GM12878 (cell line): ENCODE measurements at regions not wholly inside any gene's neighbourhood (a gene's known extent, or its start where the extent isn't known, plus 50 kb on each side); places are given as distances from the start of the nearest gene placed in this dataset.

Experiments used
- CREB1 ChIP-seq: IDR thresholded peaks from 2 replicates; pipeline ENCODE4 v1.6.1; 2012; ENCODE audit warnings: low read depth, mild to moderate bottlenecking, inconsistent platforms
- EGR1 ChIP-seq, 2 experiments: IDR thresholded peaks; 1 replicate in 1 of 2; 2 replicates in 1 of 2; pipeline ENCODE4 v1.6.1; 2011 to 2012; ENCODE audit warnings: low read depth in 2 of 2, low read length in 2 of 2, borderline replicate concordance in 1 of 2, mild to moderate bottlenecking in 1 of 2, moderate library complexity in 1 of 2
- EZH2 ChIP-seq: IDR thresholded peaks from 2 replicates; pipeline ENCODE4 v1.6.1; 2012; ENCODE audit warnings: low read depth, mild to moderate bottlenecking, control low read depth, inconsistent platforms, low read length, borderline replicate concordance; ENCODE audit not compliant: control insufficient read depth
- KDM1A ChIP-seq: fragments of 200-600 bp; sonication (generic); IDR thresholded peaks from 2 replicates; pipeline ENCODE4 v1.6.1; 2016; ENCODE audit warnings: borderline replicate concordance
- SMAD1 ChIP-seq: fragments of 450-650 bp; IDR thresholded peaks from 2 replicates; pipeline ENCODE4 v1.6.1; 2018; ENCODE audit warnings: mild to moderate bottlenecking, low read depth; ENCODE audit not compliant: partially characterized antibody
- STAT3 ChIP-seq: IDR thresholded peaks from 2 replicates; pipeline ENCODE4 v1.6.1; 2011; ENCODE audit warnings: low read depth, low read length, improper control_type of control experiment
- TF ChIP-seq, protein P1 (sequence below): IDR thresholded peaks from 2 replicates; pipeline ENCODE4 v1.6.1; 2011; ENCODE audit warnings: borderline replicate concordance, low read depth, mild to moderate bottlenecking, moderate library complexity, low read length; ENCODE audit not compliant: insufficient read depth, poor library complexity, severe bottlenecking
- TF ChIP-seq, protein P2 (sequence below): fragments of 450-650 bp; IDR thresholded peaks from 2 replicates; pipeline ENCODE4 v1.6.1; 2018; ENCODE audit warnings: borderline replicate concordance, mild to moderate bottlenecking; ENCODE audit not compliant: partially characterized antibody
- TF ChIP-seq, protein P3 (sequence below): IDR thresholded peaks from 2 replicates; pipeline ENCODE4 v1.6.1; 2012; ENCODE audit warnings: low read depth, low read length, improper control_type of control experiment
- TF ChIP-seq, protein P4 (sequence below), 3 experiments: IDR thresholded peaks in 2 of 3; conservative IDR thresholded peaks in 1 of 3; 2 replicates each; pipeline ENCODE4 v1.5.1; 2011; ENCODE audit warnings: low read depth in 3 of 3, low read length in 3 of 3, mild to moderate bottlenecking in 3 of 3, control low read depth in 2 of 3, moderate library complexity in 2 of 3, inconsistent platforms in 1 of 3, mixed read lengths in 1 of 3; ENCODE audit not compliant: control insufficient read depth in 2 of 3, insufficient read depth in 1 of 3; ENCODE audit errors: extremely low read depth in 1 of 3

DNA sequence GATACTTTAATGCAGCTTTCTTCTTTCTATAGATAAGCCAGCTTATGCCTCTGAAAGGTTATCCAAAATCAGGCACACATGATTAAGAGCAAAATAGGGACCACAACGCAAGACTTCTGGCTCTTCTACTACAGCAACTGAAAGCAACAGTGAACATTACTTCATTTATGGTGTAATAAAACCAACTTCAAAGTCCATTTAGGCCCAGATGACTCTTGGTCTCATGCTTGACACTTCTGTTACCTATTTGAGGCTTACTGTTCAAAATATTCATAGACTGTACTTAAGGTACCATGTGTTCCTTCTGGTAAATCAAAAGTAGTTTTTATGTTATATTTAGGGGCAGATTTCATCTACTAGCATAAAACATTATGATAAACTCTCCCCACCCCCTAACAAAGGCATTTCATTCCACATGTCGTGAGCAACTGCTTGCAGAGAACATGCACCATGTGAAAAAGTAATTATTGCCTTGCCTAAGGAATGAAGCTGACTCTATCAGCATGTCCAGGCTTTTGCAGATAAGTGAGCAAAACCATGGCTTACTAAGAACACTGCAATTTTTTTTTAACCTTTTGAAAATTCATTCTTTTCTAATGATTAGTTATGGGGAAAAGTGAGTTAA lies 154.9 kb upstream of the ITGB1 start:
- no peak for TF ChIP-seq EZH2
- TF ChIP-seq KDM1A, result no peak
- TF ChIP-seq EGR1 (IDR thresholded peaks at IDR 0.05; ENCODE audit: borderline replicate concordance in 1 of 2, low read depth in 2 of 2, low read length in 2 of 2), result no peak
- TF ChIP-seq, protein P1, sequence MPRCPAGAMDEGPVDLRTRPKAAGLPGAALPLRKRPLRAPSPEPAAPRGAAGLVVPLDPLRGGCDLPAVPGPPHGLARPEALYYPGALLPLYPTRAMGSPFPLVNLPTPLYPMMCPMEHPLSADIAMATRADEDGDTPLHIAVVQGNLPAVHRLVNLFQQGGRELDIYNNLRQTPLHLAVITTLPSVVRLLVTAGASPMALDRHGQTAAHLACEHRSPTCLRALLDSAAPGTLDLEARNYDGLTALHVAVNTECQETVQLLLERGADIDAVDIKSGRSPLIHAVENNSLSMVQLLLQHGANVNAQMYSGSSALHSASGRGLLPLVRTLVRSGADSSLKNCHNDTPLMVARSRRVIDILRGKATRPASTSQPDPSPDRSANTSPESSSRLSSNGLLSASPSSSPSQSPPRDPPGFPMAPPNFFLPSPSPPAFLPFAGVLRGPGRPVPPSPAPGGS, result no peak
- TF ChIP-seq SMAD1, result no peak
- TF ChIP-seq, protein P2, sequence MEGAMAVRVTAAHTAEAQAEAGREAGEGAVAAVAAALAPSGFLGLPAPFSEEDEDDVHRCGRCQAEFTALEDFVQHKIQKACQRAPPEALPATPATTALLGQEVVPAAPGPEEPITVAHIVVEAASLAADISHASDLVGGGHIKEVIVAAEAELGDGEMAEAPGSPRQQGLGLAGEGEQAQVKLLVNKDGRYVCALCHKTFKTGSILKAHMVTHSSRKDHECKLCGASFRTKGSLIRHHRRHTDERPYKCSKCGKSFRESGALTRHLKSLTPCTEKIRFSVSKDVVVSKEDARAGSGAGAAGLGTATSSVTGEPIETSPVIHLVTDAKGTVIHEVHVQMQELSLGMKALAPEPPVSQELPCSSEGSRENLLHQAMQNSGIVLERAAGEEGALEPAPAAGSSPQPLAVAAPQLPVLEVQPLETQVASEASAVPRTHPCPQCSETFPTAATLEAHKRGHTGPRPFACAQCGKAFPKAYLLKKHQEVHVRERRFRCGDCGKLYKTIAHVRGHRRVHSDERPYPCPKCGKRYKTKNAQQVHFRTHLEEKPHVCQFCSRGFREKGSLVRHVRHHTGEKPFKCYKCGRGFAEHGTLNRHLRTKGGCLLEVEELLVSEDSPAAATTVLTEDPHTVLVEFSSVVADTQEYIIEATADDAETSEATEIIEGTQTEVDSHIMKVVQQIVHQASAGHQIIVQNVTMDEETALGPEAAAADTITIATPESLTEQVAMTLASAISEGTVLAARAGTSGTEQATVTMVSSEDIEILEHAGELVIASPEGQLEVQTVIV, result no peak
- TF ChIP-seq, protein P3, sequence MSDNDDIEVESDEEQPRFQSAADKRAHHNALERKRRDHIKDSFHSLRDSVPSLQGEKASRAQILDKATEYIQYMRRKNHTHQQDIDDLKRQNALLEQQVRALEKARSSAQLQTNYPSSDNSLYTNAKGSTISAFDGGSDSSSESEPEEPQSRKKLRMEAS, result no peak
- no peak for TF ChIP-seq CREB1
- TF ChIP-seq, protein P4, sequence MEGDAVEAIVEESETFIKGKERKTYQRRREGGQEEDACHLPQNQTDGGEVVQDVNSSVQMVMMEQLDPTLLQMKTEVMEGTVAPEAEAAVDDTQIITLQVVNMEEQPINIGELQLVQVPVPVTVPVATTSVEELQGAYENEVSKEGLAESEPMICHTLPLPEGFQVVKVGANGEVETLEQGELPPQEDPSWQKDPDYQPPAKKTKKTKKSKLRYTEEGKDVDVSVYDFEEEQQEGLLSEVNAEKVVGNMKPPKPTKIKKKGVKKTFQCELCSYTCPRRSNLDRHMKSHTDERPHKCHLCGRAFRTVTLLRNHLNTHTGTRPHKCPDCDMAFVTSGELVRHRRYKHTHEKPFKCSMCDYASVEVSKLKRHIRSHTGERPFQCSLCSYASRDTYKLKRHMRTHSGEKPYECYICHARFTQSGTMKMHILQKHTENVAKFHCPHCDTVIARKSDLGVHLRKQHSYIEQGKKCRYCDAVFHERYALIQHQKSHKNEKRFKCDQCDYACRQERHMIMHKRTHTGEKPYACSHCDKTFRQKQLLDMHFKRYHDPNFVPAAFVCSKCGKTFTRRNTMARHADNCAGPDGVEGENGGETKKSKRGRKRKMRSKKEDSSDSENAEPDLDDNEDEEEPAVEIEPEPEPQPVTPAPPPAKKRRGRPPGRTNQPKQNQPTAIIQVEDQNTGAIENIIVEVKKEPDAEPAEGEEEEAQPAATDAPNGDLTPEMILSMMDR (IDR thresholded peaks at IDR 0.05 in 2 of 3, conservative IDR thresholded peaks at IDR 0.05 in 1 of 3; ENCODE audit: control insufficient read depth in 2 of 3, extremely low read depth in 1 of 3, insufficient read depth in 1 of 3, low read depth in 3 of 3, low read length in 3 of 3), result no peak
- TF ChIP-seq STAT3, result no peak
